ENCODE measurements at regions not wholly inside any gene's neighbourhood (a gene's known extent, or its start where the extent isn't known, plus 50 kb on each side); places are given as distances from the start of the nearest gene placed in this dataset.
A peak's percentile ranks its signal among the peaks of the same experiment; 100 is the strongest.
"Not testable (repeated sequence)": the region's sequence is repeated elsewhere in the genome, so short reads cannot be mapped to it uniquely, and the experiment has no call there.

DNA sequence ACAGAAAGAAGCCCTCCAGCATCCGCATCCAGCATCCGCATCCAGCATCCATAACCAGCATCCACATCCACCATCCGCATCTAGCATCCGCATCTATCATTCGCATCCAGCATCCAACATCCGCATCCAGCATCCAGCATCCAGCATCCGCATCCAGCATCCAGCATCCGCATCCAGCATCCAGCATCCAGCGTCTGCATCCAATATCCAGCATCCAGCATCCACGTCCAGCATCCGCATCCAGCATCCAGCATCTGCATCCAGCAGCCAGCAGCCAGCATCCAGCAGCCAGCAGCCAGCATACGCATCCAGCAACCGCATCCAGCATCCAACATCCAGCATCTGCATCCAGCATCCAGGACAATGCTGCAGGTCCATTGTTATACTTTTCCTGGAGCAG, 671.0 kb upstream of the C16orf82 start (continued):
- no peak for TF ChIP-seq SP1 (CRISPR knock-in tag; conservative IDR thresholded peaks at IDR 0.05)

DNA sequence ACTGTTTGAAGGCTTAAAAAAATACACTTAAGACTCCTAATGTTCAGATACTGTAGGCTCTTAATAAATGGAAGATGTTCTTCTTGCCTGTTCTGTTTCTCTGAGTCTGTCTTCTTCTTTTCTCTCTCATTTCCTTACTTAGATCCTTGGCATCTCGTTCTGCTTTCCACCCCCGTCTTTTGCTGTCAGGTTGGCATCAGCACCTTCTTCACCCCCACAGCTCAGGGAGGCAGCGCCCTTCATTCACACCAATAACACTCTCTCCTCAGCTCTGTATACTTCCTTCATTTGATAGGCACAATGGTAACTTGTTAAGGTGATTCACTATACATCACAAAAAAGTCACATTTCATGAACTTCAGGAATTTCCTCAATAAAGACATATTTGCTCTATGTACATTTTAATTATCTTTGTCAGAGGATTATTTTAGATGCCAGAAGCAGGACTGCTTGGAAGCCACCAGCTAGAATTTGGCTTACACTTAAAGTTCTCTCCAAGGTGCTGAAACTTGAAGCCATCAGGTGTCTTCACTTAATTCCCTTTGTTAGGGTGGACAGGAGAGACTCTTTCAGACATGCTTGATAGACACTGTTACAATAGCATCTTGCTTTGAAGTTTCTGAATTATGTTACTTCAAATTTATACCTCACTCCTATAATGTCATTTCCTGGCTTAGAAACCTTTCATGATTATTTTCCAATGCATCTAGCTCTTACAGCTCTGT, 670.1 kb upstream of the C16orf82 start:
- Mint-ChIP-seq H3K27me3 (ENCODE audit: low read depth) (peaks cover 5% of the 10 kb centered on the region; the same call in 1 of the 2 replicates), H3K27ac (no peak overlapping the region), H3K9me3 (peaks cover 16% of the 10 kb centered on the region), H3K36me3 (no peaks in the 10 kb centered on the region), H3K4me1 (no peaks in the 10 kb centered on the region), H3K4me3 (no peak overlapping the region)
- POLR2A ChIA-PET = no interaction called here
- TF ChIP-seq ETV6 (CRISPR knock-in tag; IDR thresholded peaks at IDR 0.05) (no peak), NR3C1 (CRISPR knock-in tag; conservative IDR thresholded peaks at IDR 0.05; ENCODE audit: low read depth) (no peak), TCF7 (CRISPR knock-in tag; IDR thresholded peaks at IDR 0.05; ENCODE audit: low read depth) (no peak), ESRRA (CRISPR knock-in tag; IDR thresholded peaks at IDR 0.05; ENCODE audit: borderline replicate concordance) (no peak)
- TF ChIP-seq, protein P1, sequence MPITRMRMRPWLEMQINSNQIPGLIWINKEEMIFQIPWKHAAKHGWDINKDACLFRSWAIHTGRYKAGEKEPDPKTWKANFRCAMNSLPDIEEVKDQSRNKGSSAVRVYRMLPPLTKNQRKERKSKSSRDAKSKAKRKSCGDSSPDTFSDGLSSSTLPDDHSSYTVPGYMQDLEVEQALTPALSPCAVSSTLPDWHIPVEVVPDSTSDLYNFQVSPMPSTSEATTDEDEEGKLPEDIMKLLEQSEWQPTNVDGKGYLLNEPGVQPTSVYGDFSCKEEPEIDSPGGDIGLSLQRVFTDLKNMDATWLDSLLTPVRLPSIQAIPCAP (CRISPR knock-in tag; IDR thresholded peaks at IDR 0.05) = no peak
- CTCF ChIA-PET = interaction anchor here (1.6 kb wide), 1 partner anchor 249 kb away, joined by 6 read pairs; no protein-coding TSS in a partner anchor
- no peak for DNase-seq (ENCODE audit: low spot score)
- no peak for ATAC-seq

DNA sequence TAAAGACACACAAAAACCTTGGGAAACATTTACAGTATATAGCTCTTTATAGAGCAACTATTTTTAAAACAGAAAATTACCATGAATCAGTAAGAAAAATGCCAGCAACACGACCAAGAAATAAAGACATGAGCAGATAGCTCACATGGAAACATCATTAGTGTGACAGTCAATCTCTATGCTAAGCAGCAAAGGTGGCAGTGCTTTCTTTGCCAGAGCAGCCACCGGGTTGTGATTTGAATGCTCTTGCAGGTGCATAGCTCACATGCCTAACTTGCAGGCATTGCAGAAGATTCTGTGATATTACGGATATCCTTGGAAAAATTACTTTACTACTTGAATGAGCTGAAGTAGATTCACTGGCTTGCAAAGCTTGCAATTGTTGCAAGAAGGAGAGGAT, 652.9 kb upstream of the C16orf82 start:
- Mint-ChIP-seq H3K27me3 (ENCODE audit: low read depth) (no peaks in the 10 kb centered on the region), H3K4me1 (peaks cover 17% of the 10 kb centered on the region), H3K9me3 (peaks cover 10% of the 10 kb centered on the region), H3K4me3 (no peak overlapping the region), H3K36me3 (no peaks in the 10 kb centered on the region; the same call in 1 of the 2 replicates), H3K27ac (no peak overlapping the region; the same call in 1 of the 2 replicates)
- ATAC-seq (no peak), DNase-seq (ENCODE audit: low spot score) (no peak)
- CTCF ChIA-PET = interaction anchor here (1.2 kb wide), 1 partner anchor 232 kb away, joined by 3 read pairs; no protein-coding TSS in a partner anchor
- POLR2A ChIA-PET = no interaction called here
- TF ChIP-seq CREB1 (CRISPR knock-in tag; IDR thresholded peaks at IDR 0.05) (no peak), ZNF317 (CRISPR knock-in tag; IDR thresholded peaks at IDR 0.05; ENCODE audit: borderline replicate concordance, low read depth) (no peak)
- TF ChIP-seq, protein P2, sequence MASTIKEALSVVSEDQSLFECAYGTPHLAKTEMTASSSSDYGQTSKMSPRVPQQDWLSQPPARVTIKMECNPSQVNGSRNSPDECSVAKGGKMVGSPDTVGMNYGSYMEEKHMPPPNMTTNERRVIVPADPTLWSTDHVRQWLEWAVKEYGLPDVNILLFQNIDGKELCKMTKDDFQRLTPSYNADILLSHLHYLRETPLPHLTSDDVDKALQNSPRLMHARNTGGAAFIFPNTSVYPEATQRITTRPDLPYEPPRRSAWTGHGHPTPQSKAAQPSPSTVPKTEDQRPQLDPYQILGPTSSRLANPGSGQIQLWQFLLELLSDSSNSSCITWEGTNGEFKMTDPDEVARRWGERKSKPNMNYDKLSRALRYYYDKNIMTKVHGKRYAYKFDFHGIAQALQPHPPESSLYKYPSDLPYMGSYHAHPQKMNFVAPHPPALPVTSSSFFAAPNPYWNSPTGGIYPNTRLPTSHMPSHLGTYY (CRISPR knock-in tag; IDR thresholded peaks at IDR 0.05) = no peak

DNA sequence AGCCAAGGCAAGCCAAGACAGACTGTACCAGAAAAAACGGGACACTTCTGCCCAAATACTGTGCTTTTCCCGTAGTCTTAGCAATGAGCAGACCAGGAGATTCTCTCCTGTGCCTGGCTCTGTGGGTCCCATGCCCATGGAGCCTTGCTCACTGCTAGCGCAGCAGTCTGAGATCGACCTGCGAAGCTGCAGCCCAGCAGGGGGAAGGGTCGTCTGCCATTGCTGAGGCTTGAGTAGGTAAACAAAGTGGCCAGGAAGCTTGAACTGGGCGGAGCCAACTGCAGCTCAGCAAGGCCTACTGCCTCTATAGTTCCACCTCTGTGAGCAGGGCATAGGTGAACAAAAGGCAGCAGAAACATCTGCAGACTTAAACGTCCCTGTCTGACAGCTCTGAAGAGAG, 647.3 kb upstream of the C16orf82 start:
- H3K27ac Mint-ChIP-seq; H3K27me3 Mint-ChIP-seq (ENCODE audit: low read depth); H3K4me3 Mint-ChIP-seq; H3K36me3 Mint-ChIP-seq; POLR2A ChIA-PET: not testable (repeated sequence)
- CTCF ChIA-PET = interaction anchor here (0.6 to 2.0 kb wide), 3 partner anchors 226 to 888 kb away, joined by 3 to 5 read pairs (median 3); no protein-coding TSS in a partner anchor
- peaks cover 22% of the 10 kb centered on the region for H3K9me3 Mint-ChIP-seq
- DNase-seq (ENCODE audit: low spot score) = peak; percentile 34
- peak; percentile 38 for ATAC-seq
- peak; percentile 48; the same call in 1 of the 2 replicates for TF ChIP-seq FOXK1 (CRISPR knock-in tag; IDR thresholded peaks at IDR 0.05)
- peaks cover 23% of the 10 kb centered on the region for H3K4me1 Mint-ChIP-seq

DNA sequence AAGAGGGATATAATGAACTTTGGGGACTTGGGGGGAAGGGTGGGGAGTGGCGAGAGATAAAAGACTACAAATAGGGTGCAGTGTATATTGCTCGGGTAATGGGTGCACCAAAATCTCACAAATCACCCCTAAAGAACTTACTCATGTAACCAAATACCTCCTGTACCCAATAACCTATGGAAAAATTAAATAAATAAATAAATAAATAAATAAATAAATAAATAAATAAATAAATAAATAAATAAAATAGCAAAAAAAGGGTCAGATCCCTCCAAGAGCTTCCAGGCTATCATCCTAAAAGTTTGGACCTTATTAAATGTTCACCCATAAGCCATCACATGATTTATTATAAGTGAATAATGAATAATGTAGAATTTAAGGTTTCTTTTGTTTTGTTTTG, 636.1 kb upstream of the C16orf82 start:
- Mint-ChIP-seq H3K4me3 (no peak overlapping the region), H3K36me3 (peaks cover 5% of the 10 kb centered on the region)
- TF ChIP-seq GRHL2 (CRISPR knock-in tag; IDR thresholded peaks at IDR 0.05; ENCODE audit: insufficient replicate concordance, severe bottlenecking) (no peak), SP1 (CRISPR knock-in tag; conservative IDR thresholded peaks at IDR 0.05) (no peak), ZNF121 (CRISPR knock-in tag; IDR thresholded peaks at IDR 0.05) (no peak), FOXK1 (CRISPR knock-in tag; IDR thresholded peaks at IDR 0.05) (no peak), IRF2 (CRISPR knock-in tag; IDR thresholded peaks at IDR 0.05; ENCODE audit: borderline replicate concordance, low read depth) (no peak)
- TF ChIP-seq, protein P3, sequence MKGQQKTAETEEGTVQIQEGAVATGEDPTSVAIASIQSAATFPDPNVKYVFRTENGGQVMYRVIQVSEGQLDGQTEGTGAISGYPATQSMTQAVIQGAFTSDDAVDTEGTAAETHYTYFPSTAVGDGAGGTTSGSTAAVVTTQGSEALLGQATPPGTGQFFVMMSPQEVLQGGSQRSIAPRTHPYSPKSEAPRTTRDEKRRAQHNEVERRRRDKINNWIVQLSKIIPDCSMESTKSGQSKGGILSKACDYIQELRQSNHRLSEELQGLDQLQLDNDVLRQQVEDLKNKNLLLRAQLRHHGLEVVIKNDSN (CRISPR knock-in tag; IDR thresholded peaks at IDR 0.05) = no peak

More for the DNA sequence above, 636.1 kb upstream of the C16orf82 start:
- no peak for DNase-seq (ENCODE audit: low spot score)
- no peaks in the 10 kb centered on the region for H3K4me1 Mint-ChIP-seq
- ChIA-PET CTCF (no interaction called here), POLR2A (no interaction called here)
- no peak overlapping the region for H3K27ac Mint-ChIP-seq
- no peak for ATAC-seq
- no peaks in the 10 kb centered on the region for H3K27me3 Mint-ChIP-seq (ENCODE audit: low read depth)
- peaks cover 15% of the 10 kb centered on the region for H3K9me3 Mint-ChIP-seq
